ENCODE measurements at regions not wholly inside any gene's neighbourhood (a gene's known extent, or its start where the extent isn't known, plus 50 kb on each side); places are given as distances from the start of the nearest gene placed in this dataset.

GRCh38 chr16:6560306-6561100 lies 772.1 kb upstream of the RBFOX1 start:
- no peak for ATAC-seq
- Mint-ChIP-seq H3K27me3 (no peaks in the 10 kb centered on the region), H3K9me3 (peaks cover 10% of the 10 kb centered on the region), H3K36me3 (no peaks in the 10 kb centered on the region), H3K4me1 (no peaks in the 10 kb centered on the region), H3K4me3 (no peak overlapping the region), H3K27ac (no peak overlapping the region)

- no peaks in the 10 kb centered on the region for H3K27me3 Mint-ChIP-seq
- H3K4me3 Mint-ChIP-seq = no peak overlapping the region
- H3K27ac Mint-ChIP-seq = no peak overlapping the region
- H3K4me1 Mint-ChIP-seq = no peaks in the 10 kb centered on the region
- no peak for ATAC-seq
- peaks cover 13% of the 10 kb centered on the region for H3K9me3 Mint-ChIP-seq
- no peaks in the 10 kb centered on the region for H3K36me3 Mint-ChIP-seq
Measured at GRCh38 chr16:6558661-6559060, 774.0 kb upstream of the RBFOX1 start.

- Mint-ChIP-seq H3K4me1 (no peaks in the 10 kb centered on the region), H3K9me3 (peaks cover 15% of the 10 kb centered on the region), H3K27me3 (no peaks in the 10 kb centered on the region), H3K27ac (no peak overlapping the region), H3K4me3 (no peak overlapping the region), H3K36me3 (no peaks in the 10 kb centered on the region)
- ATAC-seq = no peak
Measured at GRCh38 chr16:6558126-6558525, 774.5 kb upstream of the RBFOX1 start.

- H3K4me3 Mint-ChIP-seq = no peak overlapping the region
- H3K27me3 Mint-ChIP-seq = no peaks in the 10 kb centered on the region
- H3K27ac Mint-ChIP-seq = no peak overlapping the region
- peaks cover 15% of the 10 kb centered on the region for H3K9me3 Mint-ChIP-seq
- no peaks in the 10 kb centered on the region for H3K4me1 Mint-ChIP-seq
- ATAC-seq = no peak
- no peaks in the 10 kb centered on the region for H3K36me3 Mint-ChIP-seq
Measured at GRCh38 chr16:6557353-6558023, 775.2 kb upstream of the RBFOX1 start.

- no peaks in the 10 kb centered on the region for H3K36me3 Mint-ChIP-seq
- H3K27ac Mint-ChIP-seq = no peak overlapping the region
- no peak for ATAC-seq
- H3K4me1 Mint-ChIP-seq = no peaks in the 10 kb centered on the region
- H3K9me3 Mint-ChIP-seq = peaks cover 8% of the 10 kb centered on the region
- no peaks in the 10 kb centered on the region for H3K27me3 Mint-ChIP-seq
- no peak overlapping the region for H3K4me3 Mint-ChIP-seq
Measured at GRCh38 chr16:6549415-6549814, 783.2 kb upstream of the RBFOX1 start.

- no peak for ATAC-seq
- Mint-ChIP-seq H3K4me3 (no peak overlapping the region), H3K4me1 (no peaks in the 10 kb centered on the region), H3K27me3 (no peaks in the 10 kb centered on the region), H3K27ac (no peak overlapping the region), H3K36me3 (no peaks in the 10 kb centered on the region), H3K9me3 (peaks cover 8% of the 10 kb centered on the region)
Measured at GRCh38 chr16:6548507-6548906, 784.1 kb upstream of the RBFOX1 start.

GRCh38 chr16:6547131-6547530 lies 785.5 kb upstream of the RBFOX1 start:
- H3K4me3 Mint-ChIP-seq = no peak overlapping the region
- H3K4me1 Mint-ChIP-seq = no peaks in the 10 kb centered on the region
- H3K27ac Mint-ChIP-seq = no peak overlapping the region
- no peaks in the 10 kb centered on the region for H3K36me3 Mint-ChIP-seq
- peaks cover 6% of the 10 kb centered on the region for H3K9me3 Mint-ChIP-seq
- no peak for ATAC-seq
- H3K27me3 Mint-ChIP-seq = no peaks in the 10 kb centered on the region

GRCh38 chr16:6545329-6545728 lies 787.3 kb upstream of the RBFOX1 start:
- H3K27me3 Mint-ChIP-seq = no peaks in the 10 kb centered on the region
- peaks cover 6% of the 10 kb centered on the region for H3K9me3 Mint-ChIP-seq
- H3K4me3 Mint-ChIP-seq = no peak overlapping the region
- H3K4me1 Mint-ChIP-seq = no peaks in the 10 kb centered on the region
- no peaks in the 10 kb centered on the region for H3K36me3 Mint-ChIP-seq
- ATAC-seq = no peak
- no peak overlapping the region for H3K27ac Mint-ChIP-seq

- H3K36me3 Mint-ChIP-seq = no peaks in the 10 kb centered on the region
- no peak for ATAC-seq
- no peak overlapping the region for H3K4me3 Mint-ChIP-seq
- no peaks in the 10 kb centered on the region for H3K4me1 Mint-ChIP-seq
- H3K9me3 Mint-ChIP-seq = peaks cover 2% of the 10 kb centered on the region
- no peak overlapping the region for H3K27ac Mint-ChIP-seq
- H3K27me3 Mint-ChIP-seq = no peaks in the 10 kb centered on the region
Measured at GRCh38 chr16:6541267-6541666, 791.4 kb upstream of the RBFOX1 start.

GRCh38 chr16:6536411-6536810 lies 796.2 kb upstream of the RBFOX1 start:
- H3K36me3 Mint-ChIP-seq = no peaks in the 10 kb centered on the region
- ATAC-seq = no peak
- H3K4me1 Mint-ChIP-seq = no peaks in the 10 kb centered on the region
- H3K27me3 Mint-ChIP-seq = no peaks in the 10 kb centered on the region
- no peak overlapping the region for H3K27ac Mint-ChIP-seq
- H3K4me3 Mint-ChIP-seq = no peak overlapping the region
- peaks cover 2% of the 10 kb centered on the region for H3K9me3 Mint-ChIP-seq

GRCh38 chr16:6531067-6531466 lies 801.6 kb upstream of the RBFOX1 start:
- ATAC-seq = no peak
- peaks cover 7% of the 10 kb centered on the region for H3K9me3 Mint-ChIP-seq
- no peak overlapping the region for H3K27ac Mint-ChIP-seq
- no peaks in the 10 kb centered on the region for H3K27me3 Mint-ChIP-seq
- no peak overlapping the region for H3K4me3 Mint-ChIP-seq
- no peaks in the 10 kb centered on the region for H3K4me1 Mint-ChIP-seq
- no peaks in the 10 kb centered on the region for H3K36me3 Mint-ChIP-seq

- Mint-ChIP-seq H3K4me1 (no peaks in the 10 kb centered on the region), H3K36me3 (no peaks in the 10 kb centered on the region), H3K4me3 (no peak overlapping the region), H3K9me3 (peaks cover 15% of the 10 kb centered on the region), H3K27me3 (no peaks in the 10 kb centered on the region), H3K27ac (no peak overlapping the region)
- no peak for ATAC-seq
Measured at GRCh38 chr16:6528217-6528616, 804.4 kb upstream of the RBFOX1 start.

GRCh38 chr16:6527646-6528045 lies 805.0 kb upstream of the RBFOX1 start:
- ATAC-seq = no peak
- no peak overlapping the region for H3K27ac Mint-ChIP-seq
- H3K9me3 Mint-ChIP-seq = peaks cover 13% of the 10 kb centered on the region
- H3K27me3 Mint-ChIP-seq = no peaks in the 10 kb centered on the region
- no peaks in the 10 kb centered on the region for H3K36me3 Mint-ChIP-seq
- no peaks in the 10 kb centered on the region for H3K4me1 Mint-ChIP-seq
- no peak overlapping the region for H3K4me3 Mint-ChIP-seq

GRCh38 chr16:6524501-6524900 lies 808.1 kb upstream of the RBFOX1 start:
- Mint-ChIP-seq H3K9me3 (peaks cover 16% of the 10 kb centered on the region), H3K27me3 (no peaks in the 10 kb centered on the region), H3K4me1 (no peaks in the 10 kb centered on the region), H3K27ac (no peak overlapping the region), H3K4me3 (no peak overlapping the region), H3K36me3 (no peaks in the 10 kb centered on the region)
- ATAC-seq = no peak

GRCh38 chr16:6517020-6517720 lies 815.5 kb upstream of the RBFOX1 start:
- Mint-ChIP-seq H3K9me3 (peaks cover 7% of the 10 kb centered on the region), H3K4me3 (no peak overlapping the region), H3K4me1 (no peaks in the 10 kb centered on the region), H3K27ac (no peak overlapping the region), H3K36me3 (no peaks in the 10 kb centered on the region), H3K27me3 (no peaks in the 10 kb centered on the region)
- no peak for ATAC-seq

- peaks cover 7% of the 10 kb centered on the region for H3K9me3 Mint-ChIP-seq
- H3K36me3 Mint-ChIP-seq = no peaks in the 10 kb centered on the region
- H3K27me3 Mint-ChIP-seq = no peaks in the 10 kb centered on the region
- H3K4me1 Mint-ChIP-seq = no peaks in the 10 kb centered on the region
- no peak overlapping the region for H3K4me3 Mint-ChIP-seq
- no peak for ATAC-seq
- no peak overlapping the region for H3K27ac Mint-ChIP-seq
Measured at GRCh38 chr16:6512512-6512911, 820.1 kb upstream of the RBFOX1 start.
